HEK293T (cell line): ENCODE measurements at regions not wholly inside any gene's neighbourhood (a gene's known extent, or its start where the extent isn't known, plus 50 kb on each side); places are given as distances from the start of the nearest gene placed in this dataset.

Experiments used
- CTCF ChIA-PET: fragments of 350-600 bp; formaldehyde crosslinking; extraction: SDS; loops from one replicate; lab custom pipeline; 2021; ENCODE audit warnings: antibody characterized with exemption, inconsistent platforms; lab: Yijun Ruan, JAX
- POLR2A ChIA-PET: fragments of 350-600 bp; formaldehyde crosslinking; extraction: SDS; loops from one replicate; lab custom pipeline; 2020; ENCODE audit warnings: antibody characterized with exemption, inconsistent platforms; lab: Yijun Ruan, JAX
- DNase-seq: peaks from one replicate; pipeline ENCODE4 v3.0.0; 2012; ENCODE audit warnings: mixed read lengths; ENCODE audit errors: extremely low spot score
- ARNT ChIP-seq: fragments of 450-650 bp; IDR thresholded peaks from 2 replicates; pipeline ENCODE4 v1.6.1; 2017; ENCODE audit warnings: mild to moderate bottlenecking
- BHLHE40 ChIP-seq: fragments of 450-650 bp; IDR thresholded peaks from 2 replicates; pipeline ENCODE4 v1.6.1; 2016; ENCODE audit warnings: mild to moderate bottlenecking, moderate library complexity, borderline replicate concordance
- CTBP1 ChIP-seq: fragments of 450-650 bp; IDR thresholded peaks from 2 replicates; pipeline ENCODE4 v1.6.1; 2016; ENCODE audit warnings: borderline replicate concordance
- ELF4 ChIP-seq: fragments of 450-650 bp; IDR thresholded peaks from 2 replicates; pipeline ENCODE4 v1.6.1; 2017; ENCODE audit warnings: antibody characterized with exemption
- FOXA1 ChIP-seq: fragments of 450-650 bp; IDR thresholded peaks from 2 replicates; pipeline ENCODE4 v1.6.1; 2016; ENCODE audit warnings: mild to moderate bottlenecking
- FOXK2 ChIP-seq: fragments of 450-650 bp; IDR thresholded peaks from 2 replicates; pipeline ENCODE4 v1.6.1; 2016; ENCODE audit warnings: mild to moderate bottlenecking
- FOXM1 ChIP-seq: fragments of 450-650 bp; IDR thresholded peaks from 2 replicates; pipeline ENCODE4 v1.6.1; 2017; ENCODE audit warnings: mild to moderate bottlenecking, borderline replicate concordance
- HDGF ChIP-seq: fragments of 450-650 bp; IDR thresholded peaks from 2 replicates; pipeline ENCODE4 v1.6.1; 2017; ENCODE audit warnings: antibody characterized with exemption, borderline replicate concordance
- L3MBTL2 ChIP-seq: fragments of 450-650 bp; conservative IDR thresholded peaks from 2 replicates; pipeline ENCODE4 v1.6.1; 2016; ENCODE audit warnings: mild to moderate bottlenecking
- LEF1 ChIP-seq: fragments of 450-650 bp; IDR thresholded peaks from 2 replicates; pipeline ENCODE4 v1.6.1; 2017; ENCODE audit warnings: mild to moderate bottlenecking, borderline replicate concordance
- NFRKB ChIP-seq: fragments of 450-650 bp; IDR thresholded peaks from 2 replicates; pipeline ENCODE4 v1.6.1; 2016; ENCODE audit warnings: mild to moderate bottlenecking, moderate library complexity
- SP1 ChIP-seq: fragments of 450-650 bp; IDR thresholded peaks from 2 replicates; pipeline ENCODE4 v1.6.1; 2017
- SUZ12 ChIP-seq: fragments of 450-650 bp; IDR thresholded peaks from 2 replicates; pipeline ENCODE4 v1.6.1; 2016; ENCODE audit warnings: mild to moderate bottlenecking
- TARDBP ChIP-seq: fragments of 450-650 bp; IDR thresholded peaks from 2 replicates; pipeline ENCODE4 v1.6.1; 2016
- ZNF384 ChIP-seq: fragments of 450-650 bp; IDR thresholded peaks from 2 replicates; pipeline ENCODE4 v1.6.1; 2016
- TF ChIP-seq, protein P1 (sequence below): fragments of 450-650 bp; IDR thresholded peaks from 2 replicates; pipeline ENCODE4 v1.6.1; 2016

GRCh38 chr2:234789556-234790325, 162.1 kb upstream of the SH3BP4 start:
- POLR2A ChIA-PET, result interaction anchor here (1.0 kb wide), 1 partner anchor 8 kb away, joined by 4 read pairs; no protein-coding TSS in a partner anchor
- CTCF ChIA-PET, result no interaction called here
- DNase-seq, result no peak
- TF ChIP-seq FOXA1 (no peak), ARNT (no peak), HDGF (no peak), TARDBP (no peak), SP1 (no peak), SUZ12 (no peak), CTBP1 (no peak)

DNA sequence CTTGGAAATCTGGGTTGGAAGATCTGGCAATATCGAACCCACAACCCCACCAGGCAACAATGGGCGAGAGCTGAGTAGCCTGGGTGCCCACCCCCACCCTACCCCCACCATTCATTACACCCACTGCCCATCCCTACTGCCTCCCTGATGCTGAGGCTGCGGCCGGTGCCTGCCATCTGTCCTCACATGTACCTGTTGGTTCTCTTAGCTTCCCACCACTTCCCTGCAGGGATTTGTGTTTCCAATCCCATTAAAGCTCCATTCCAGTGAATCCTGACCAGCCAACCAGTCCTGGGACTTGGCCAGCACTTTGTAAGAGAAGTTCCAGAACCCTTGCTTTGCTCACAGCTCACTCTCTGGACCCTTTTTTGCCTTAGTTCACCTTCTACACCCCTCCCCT, 163.0 kb upstream of the SH3BP4 start:
- TF ChIP-seq CTBP1 (no peak), ELF4 (no peak), SUZ12 (no peak), NFRKB (no peak), LEF1 (no peak), FOXA1 (no peak), FOXM1 (no peak), FOXK2 (no peak), L3MBTL2 (no peak), TARDBP (no peak), ARNT (no peak), BHLHE40 (no peak), SP1 (no peak), ZNF384 (no peak), HDGF (no peak)
- TF ChIP-seq, protein P1, sequence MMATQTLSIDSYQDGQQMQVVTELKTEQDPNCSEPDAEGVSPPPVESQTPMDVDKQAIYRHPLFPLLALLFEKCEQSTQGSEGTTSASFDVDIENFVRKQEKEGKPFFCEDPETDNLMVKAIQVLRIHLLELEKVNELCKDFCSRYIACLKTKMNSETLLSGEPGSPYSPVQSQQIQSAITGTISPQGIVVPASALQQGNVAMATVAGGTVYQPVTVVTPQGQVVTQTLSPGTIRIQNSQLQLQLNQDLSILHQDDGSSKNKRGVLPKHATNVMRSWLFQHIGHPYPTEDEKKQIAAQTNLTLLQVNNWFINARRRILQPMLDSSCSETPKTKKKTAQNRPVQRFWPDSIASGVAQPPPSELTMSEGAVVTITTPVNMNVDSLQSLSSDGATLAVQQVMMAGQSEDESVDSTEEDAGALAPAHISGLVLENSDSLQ, result no peak
- CTCF ChIA-PET, result no interaction called here

GRCh38 chr2:234788381-234788780, 163.4 kb upstream of the SH3BP4 start:
- TF ChIP-seq SP1 (no peak), FOXK2 (no peak), L3MBTL2 (no peak), HDGF (no peak), TARDBP (no peak), ARNT (no peak), CTBP1 (no peak), ZNF384 (no peak)
- TF ChIP-seq, protein P1, result no peak
- CTCF ChIA-PET, result no interaction called here
- no peak for DNase-seq
- POLR2A ChIA-PET, result no interaction called here

More for the DNA sequence above, 163.0 kb upstream of the SH3BP4 start:
- POLR2A ChIA-PET, result no interaction called here
- DNase-seq, result no peak

- no peak for DNase-seq
- TF ChIP-seq SUZ12 (no peak), L3MBTL2 (no peak), FOXA1 (no peak), TARDBP (no peak), ELF4 (no peak), BHLHE40 (no peak), ARNT (no peak), FOXM1 (no peak), LEF1 (no peak), HDGF (no peak), SP1 (no peak), CTBP1 (no peak), ZNF384 (no peak), NFRKB (no peak), FOXK2 (no peak)
- TF ChIP-seq, protein P1, result no peak
- ChIA-PET POLR2A (no interaction called here), CTCF (no interaction called here)
These were observed 164.7 kb upstream of the SH3BP4 start for GRCh38 chr2:234787114-234787513.

DNA sequence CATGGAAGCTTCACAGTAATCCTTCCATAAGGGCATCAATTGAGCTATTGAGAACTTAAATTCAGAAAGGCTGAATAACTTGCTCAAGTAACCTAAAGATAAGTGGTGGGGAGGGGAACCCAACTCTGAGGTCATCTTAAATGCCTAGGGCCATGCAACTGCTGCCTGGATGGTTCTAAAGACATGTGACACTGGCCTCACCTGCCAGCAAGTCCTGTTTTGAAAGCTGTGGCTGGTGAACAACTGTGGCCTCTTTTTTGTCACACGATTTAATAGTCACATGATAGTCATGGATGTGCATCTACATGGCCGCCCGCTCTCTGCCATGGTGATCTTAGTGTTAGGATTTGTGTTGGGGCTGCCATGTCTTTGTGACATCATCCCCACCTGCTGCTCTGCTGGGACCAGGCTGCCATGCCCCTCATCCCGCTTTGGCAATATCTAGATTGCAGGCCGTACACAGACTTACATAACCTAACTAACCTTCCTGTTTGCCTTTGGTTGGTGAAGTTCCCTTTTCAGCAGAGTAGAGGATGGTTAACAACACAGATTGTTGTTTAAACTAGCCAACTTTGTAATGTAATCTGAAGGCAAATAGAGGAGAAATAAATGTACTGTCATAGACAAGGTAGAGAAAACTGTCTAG, 177.9 kb upstream of the SH3BP4 start:
- DNase-seq, result no peak
- CTCF ChIA-PET, result no interaction called here
- no peak for TF ChIP-seq HDGF
- TF ChIP-seq SUZ12, result no peak
- no peak for TF ChIP-seq SP1
- no peak for TF ChIP-seq ZNF384
- TF ChIP-seq TARDBP, result no peak
- TF ChIP-seq ELF4, result no peak
- no peak for TF ChIP-seq L3MBTL2
- no peak for TF ChIP-seq BHLHE40
- TF ChIP-seq NFRKB, result no peak
- TF ChIP-seq FOXM1, result no peak
- TF ChIP-seq, protein P1, result no peak
- no peak for TF ChIP-seq FOXA1
- TF ChIP-seq FOXK2, result no peak
- TF ChIP-seq LEF1, result no peak
- POLR2A ChIA-PET, result no interaction called here
